IPS DF 6.9 (cell line): ENCODE measurements at regions not wholly inside any gene's neighbourhood (a gene's known extent, or its start where the extent isn't known, plus 50 kb on each side); places are given as distances from the start of the nearest gene placed in this dataset.
"Not testable (repeated sequence)": the region's sequence is repeated elsewhere in the genome, so short reads cannot be mapped to it uniquely, and the experiment has no call there.

Experiments
- DNase-seq: peaks from one replicate; pipeline ENCODE4 v3.0.0-alpha.2; 2013; ENCODE audit warnings: low read depth, low spot score
- H3K27ac ChIP-seq: one replicate; pipeline ENCODE4 v1.5.1; 2013; ENCODE audit warnings: low read length, control low read depth
- H3K27me3 ChIP-seq: 2 replicates; pipeline ENCODE4 v1.6.1; 2013; ENCODE audit warnings: mild to moderate bottlenecking, low read length; ENCODE audit not compliant: control insufficient read depth, insufficient read depth
- H3K36me3 ChIP-seq: 2 replicates; pipeline ENCODE4 v1.6.1; 2013; ENCODE audit warnings: low read length; ENCODE audit not compliant: control insufficient read depth, insufficient read depth
- H3K4me1 ChIP-seq: 2 replicates; pipeline ENCODE4 v1.6.1; 2013; ENCODE audit warnings: low read length; ENCODE audit not compliant: control insufficient read depth, insufficient read depth
- H3K4me3 ChIP-seq: 2 replicates; pipeline ENCODE4 v1.5.1; 2013; ENCODE audit warnings: mild to moderate bottlenecking, low read length
- H3K9me3 ChIP-seq: 2 replicates; pipeline ENCODE4 v1.6.1; 2013; ENCODE audit warnings: low read length, inconsistent platforms; ENCODE audit not compliant: control insufficient read depth, insufficient read depth
- WGBS: extraction: QIAGEN DNeasy Blood & Tissue Kit; methylation state at CpG from one replicate; pipeline ENCODE4 v1.1.7; 2013; ENCODE audit warnings: mixed read lengths, missing lambda C conversion rate; ENCODE audit not compliant: insufficient read length, insufficient coverage; 5-methylcytosine and 5-hydroxymethylcytosine counted together

DNA sequence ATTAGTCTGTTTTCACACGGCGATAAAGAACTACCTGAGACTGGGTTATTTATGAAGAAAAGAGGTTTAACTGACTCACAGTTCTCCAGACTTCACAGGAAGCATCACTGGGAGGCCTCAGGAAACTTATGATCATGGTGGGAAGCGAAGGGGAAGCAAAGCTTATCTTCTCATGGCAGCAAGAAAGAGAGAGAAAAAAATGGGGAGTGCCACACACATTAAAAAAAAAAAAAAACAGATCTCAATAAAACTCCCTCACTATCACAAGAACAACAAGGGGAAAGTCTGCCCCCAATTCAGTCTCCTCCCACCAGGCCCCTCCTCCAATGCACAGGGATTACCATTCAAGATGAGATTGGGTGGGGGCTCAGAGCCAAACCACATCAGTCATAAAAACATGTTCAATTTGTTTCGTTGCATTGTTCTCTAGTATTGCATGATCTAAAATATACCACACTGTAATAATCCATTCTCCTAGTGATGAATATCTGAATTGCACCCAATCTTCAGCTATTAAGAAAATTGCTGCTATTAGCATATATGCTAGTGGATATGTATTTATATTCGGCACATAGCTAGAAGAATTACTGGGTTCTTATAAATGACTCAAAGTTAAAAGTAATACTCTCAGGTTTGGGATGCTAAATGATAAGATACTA is 328.9 kb upstream of the KCND2 start:
- Histone ChIP-seq H3K36me3 (no peaks in the 10 kb centered on the region), H3K4me1 (no peaks in the 10 kb centered on the region), H3K4me3 (no peak overlapping the region), H3K27me3 (no peaks in the 10 kb centered on the region), H3K27ac (no peak overlapping the region), H3K9me3 (no peaks in the 10 kb centered on the region)
- no peak for DNase-seq
- WGBS: no CpG with 5 or more reads among the region's 5 CpGs

DNA sequence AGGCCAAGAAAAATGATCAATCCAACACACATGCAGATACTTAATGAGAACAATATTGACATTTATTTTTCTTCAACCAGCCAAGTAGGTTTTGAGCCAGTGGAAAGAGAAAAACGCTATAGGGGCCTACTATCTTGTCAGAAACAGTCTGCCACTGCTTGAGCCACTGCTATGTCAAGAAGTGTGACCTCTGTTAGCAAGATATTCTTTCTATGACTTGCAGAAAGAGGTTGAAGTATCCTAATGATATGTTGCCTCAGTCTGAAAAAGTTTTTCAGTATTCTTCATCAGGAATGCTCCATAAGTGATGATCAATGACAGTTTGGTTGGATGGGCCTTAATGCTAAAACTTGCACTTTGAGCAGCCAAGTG is 328.4 kb upstream of the KCND2 start:
- no peaks in the 10 kb centered on the region for H3K27me3 ChIP-seq
- no peak for DNase-seq
- H3K4me3 ChIP-seq: no peak overlapping the region
- no peak overlapping the region for H3K27ac ChIP-seq
- H3K36me3 ChIP-seq: no peaks in the 10 kb centered on the region
- H3K4me1 ChIP-seq: no peaks in the 10 kb centered on the region
- no CpG with 5 or more reads among the region's 1 CpG for WGBS
- H3K9me3 ChIP-seq: no peaks in the 10 kb centered on the region

DNA sequence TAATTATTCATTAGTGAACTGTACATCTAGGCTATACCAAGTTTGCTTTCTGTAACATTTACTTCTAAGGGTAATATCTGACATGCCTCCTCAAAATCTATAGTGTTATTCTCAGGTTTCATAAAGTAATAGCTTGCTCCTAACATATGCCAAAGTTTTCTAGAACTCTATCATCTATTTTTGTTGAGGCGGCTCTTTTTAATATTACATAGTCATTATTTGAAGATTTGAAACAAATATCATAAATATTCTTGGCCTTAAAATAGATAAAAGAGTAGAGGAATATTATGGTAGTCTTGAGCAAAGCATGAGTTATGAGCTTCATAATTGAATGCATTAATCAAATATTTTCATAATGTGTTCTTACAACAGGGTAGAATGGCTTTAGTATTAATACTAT is 327.2 kb upstream of the KCND2 start:
- no peaks in the 10 kb centered on the region for H3K4me1 ChIP-seq
- no CpG with 5 or more reads among the region's 1 CpG for whole genome bisulfite sequencing
- H3K27me3 ChIP-seq: no peaks in the 10 kb centered on the region
- no peaks in the 10 kb centered on the region for H3K36me3 ChIP-seq
- no peaks in the 10 kb centered on the region for H3K9me3 ChIP-seq
- no peak overlapping the region for H3K4me3 ChIP-seq
- no peak overlapping the region for H3K27ac ChIP-seq
- DNase-seq: no peak

DNA sequence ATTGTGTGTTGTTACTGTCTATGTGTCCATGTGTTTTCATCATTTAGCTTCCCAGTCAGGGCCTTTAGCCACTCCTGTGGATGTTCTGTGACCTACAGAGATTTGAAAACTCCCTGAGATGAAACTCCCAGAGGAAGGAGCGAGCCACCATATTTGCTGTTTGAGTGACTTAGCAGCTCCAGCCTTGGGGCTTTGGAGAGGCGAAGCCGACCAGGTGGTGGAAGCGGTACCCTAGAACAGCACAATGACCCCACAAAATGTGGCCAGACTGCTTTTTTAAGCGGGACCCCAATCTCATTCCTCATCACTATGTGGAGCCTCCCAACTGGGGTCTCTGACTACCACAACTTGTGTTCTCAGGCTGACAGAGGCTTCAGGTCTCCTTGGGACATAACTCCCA is 323.9 kb upstream of the KCND2 start:
- Histone ChIP-seq H3K4me3 (no peak overlapping the region), H3K27ac (no peak overlapping the region), H3K36me3 (no peaks in the 10 kb centered on the region), H3K4me1 (no peaks in the 10 kb centered on the region), H3K27me3 (no peaks in the 10 kb centered on the region), H3K9me3 (no peaks in the 10 kb centered on the region)
- DNase-seq: no peak
- no CpG with 5 or more reads among the region's 5 CpGs for WGBS

DNA sequence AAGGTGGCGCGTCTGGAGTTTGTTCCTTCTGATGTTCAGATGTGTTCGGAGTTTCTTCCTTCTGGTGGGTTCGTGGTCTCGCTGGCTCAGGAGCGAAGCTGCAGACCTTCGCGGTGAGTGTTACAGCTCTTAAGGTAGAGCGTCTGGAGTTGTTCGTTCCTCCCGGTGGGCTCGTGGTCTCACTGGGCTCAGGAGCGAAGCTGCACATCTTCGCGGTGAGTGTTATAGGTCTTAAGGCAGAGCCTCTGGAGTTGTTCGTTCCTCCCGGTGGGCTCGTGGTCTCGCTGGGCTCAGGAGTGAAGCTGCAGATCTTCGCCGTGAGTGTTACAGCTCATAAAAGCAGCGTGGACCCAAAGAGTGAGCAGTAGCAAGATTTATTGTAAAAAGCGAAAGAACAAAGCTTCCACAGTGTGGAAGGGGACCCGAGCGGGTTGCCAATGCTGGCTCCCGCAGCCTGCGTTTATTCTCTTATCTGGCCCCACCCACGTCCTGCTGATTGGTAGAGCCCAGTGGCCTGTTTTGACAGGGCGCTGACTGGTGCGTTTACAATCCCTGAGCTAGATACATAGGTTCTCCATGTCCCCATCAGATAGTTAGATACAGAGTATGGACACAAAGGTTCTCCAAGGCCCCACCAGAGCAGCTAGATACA is 322.5 kb upstream of the KCND2 start:
- not testable (repeated sequence) for H3K9me3 ChIP-seq, H3K27me3 ChIP-seq, DNase-seq, H3K4me3 ChIP-seq, H3K36me3 ChIP-seq, H3K4me1 ChIP-seq, H3K27ac ChIP-seq
- no CpG with 5 or more reads among the region's 30 CpGs for WGBS

DNA sequence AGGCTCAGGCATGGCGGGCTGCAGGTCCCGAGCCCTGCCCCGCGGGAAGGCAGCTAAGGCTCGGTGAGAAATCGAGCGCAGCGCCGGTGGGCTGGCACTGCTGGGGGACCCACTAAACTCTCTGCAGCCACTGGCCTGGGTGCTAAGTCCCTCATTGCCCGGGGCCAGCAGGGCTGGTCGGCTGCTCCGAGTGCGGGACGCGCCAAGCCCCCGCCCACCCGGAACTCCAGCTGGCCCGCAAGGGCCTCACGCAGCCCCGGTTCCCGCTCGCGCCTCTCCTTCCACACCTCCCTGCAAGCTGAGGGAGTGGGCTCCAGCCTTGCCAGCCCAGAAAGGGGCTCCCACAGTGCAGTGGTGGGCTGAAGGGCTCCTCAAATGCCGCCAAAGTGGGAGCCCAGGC is 321.4 kb upstream of the KCND2 start:
- H3K27me3 ChIP-seq, H3K36me3 ChIP-seq, DNase-seq, H3K4me1 ChIP-seq, H3K4me3 ChIP-seq, H3K9me3 ChIP-seq, H3K27ac ChIP-seq: not testable (repeated sequence)
- no CpG with 5 or more reads among the region's 24 CpGs for WGBS

DNA sequence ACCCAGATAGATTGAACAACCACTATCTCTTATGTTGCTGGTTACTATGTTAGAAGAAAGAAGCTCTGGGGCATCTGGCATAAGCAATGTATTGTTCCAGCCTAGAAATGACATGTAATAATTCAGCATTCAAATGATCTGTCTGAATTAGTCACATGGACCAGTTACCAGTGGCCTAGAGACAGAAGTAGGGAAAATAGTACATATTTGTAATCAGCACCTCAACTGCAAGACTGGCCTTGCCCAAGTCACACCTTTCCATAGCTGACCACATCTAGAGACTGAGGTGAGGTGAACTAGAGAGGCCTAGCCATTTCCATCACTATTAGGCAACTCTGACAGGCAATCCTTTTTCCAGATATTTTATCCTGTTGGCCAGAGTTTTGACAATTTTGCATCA is 315.6 kb upstream of the KCND2 start:
- no peak overlapping the region for H3K27ac ChIP-seq
- no peak for DNase-seq
- no peaks in the 10 kb centered on the region for H3K27me3 ChIP-seq
- no peaks in the 10 kb centered on the region for H3K36me3 ChIP-seq
- H3K4me3 ChIP-seq: no peak overlapping the region
- no peaks in the 10 kb centered on the region for H3K4me1 ChIP-seq
- H3K9me3 ChIP-seq: no peaks in the 10 kb centered on the region

DNA sequence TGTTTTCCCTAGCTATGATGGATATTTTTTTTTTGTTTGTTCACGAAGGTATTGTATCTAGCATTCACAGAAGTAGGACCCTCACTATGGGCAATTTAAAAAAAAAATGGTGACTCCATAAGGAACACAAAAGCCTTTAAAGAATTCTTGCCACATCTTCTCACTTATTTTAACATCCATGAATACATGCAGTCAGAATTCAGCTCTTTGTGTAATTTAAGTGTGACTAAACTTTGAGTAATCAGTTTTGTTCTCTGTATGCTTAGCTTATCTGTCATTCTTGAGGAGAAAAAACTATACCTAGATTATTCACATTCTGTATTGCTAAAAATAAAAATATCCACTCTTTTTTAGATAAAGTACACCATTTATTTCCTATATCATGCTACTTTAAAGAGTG is 313.2 kb upstream of the KCND2 start:
- DNase-seq: no peak
- no peaks in the 10 kb centered on the region for H3K9me3 ChIP-seq
- no peaks in the 10 kb centered on the region for H3K4me1 ChIP-seq
- WGBS: no CpG with 5 or more reads among the region's 1 CpG
- no peak overlapping the region for H3K4me3 ChIP-seq
- H3K27ac ChIP-seq: no peak overlapping the region
- H3K27me3 ChIP-seq: no peaks in the 10 kb centered on the region
- no peaks in the 10 kb centered on the region for H3K36me3 ChIP-seq

DNA sequence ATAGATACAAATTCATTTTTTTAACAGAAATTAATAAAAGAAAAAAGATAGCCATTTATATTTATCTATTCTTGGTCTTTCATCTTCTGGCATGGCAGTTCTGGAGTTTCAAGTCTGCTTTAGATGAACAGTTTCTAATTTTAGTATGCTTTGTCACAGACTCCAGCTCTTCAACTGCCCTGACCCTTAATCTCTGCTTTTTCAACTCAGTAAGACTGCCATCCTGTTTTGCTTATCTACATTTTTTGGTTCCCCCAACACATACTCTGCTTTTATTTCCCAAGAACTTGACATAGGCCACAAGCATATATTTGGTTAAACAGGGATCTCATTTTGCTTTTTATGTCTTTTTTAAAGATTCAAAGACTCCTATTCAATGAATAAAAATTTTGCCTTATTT is 309.3 kb upstream of the KCND2 start:
- Histone ChIP-seq H3K4me1 (no peaks in the 10 kb centered on the region), H3K27ac (no peak overlapping the region), H3K9me3 (no peaks in the 10 kb centered on the region), H3K27me3 (no peaks in the 10 kb centered on the region), H3K4me3 (no peak overlapping the region), H3K36me3 (no peaks in the 10 kb centered on the region)
- no peak for DNase-seq

DNA sequence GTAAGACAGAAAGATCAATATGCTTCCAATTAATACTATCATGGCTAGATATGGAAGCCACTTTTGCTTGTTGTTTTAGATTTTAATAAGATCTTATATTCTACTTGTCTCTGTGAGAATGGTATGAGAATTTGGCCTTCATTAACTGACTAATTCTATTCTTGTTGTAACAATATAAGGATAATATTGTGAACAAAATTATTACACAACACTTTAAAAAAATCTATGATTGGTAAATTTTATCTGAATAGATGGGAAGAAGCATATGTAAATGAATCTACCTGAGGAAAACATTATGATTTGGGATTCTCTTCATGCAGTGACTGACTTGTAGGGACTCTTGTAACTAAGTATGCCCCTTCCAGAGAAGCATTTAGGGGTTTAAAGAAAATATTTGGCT is 308.9 kb upstream of the KCND2 start:
- Histone ChIP-seq H3K27me3 (no peaks in the 10 kb centered on the region), H3K27ac (no peak overlapping the region), H3K36me3 (no peaks in the 10 kb centered on the region), H3K4me1 (no peaks in the 10 kb centered on the region), H3K4me3 (no peak overlapping the region), H3K9me3 (no peaks in the 10 kb centered on the region)
- no peak for DNase-seq

DNA sequence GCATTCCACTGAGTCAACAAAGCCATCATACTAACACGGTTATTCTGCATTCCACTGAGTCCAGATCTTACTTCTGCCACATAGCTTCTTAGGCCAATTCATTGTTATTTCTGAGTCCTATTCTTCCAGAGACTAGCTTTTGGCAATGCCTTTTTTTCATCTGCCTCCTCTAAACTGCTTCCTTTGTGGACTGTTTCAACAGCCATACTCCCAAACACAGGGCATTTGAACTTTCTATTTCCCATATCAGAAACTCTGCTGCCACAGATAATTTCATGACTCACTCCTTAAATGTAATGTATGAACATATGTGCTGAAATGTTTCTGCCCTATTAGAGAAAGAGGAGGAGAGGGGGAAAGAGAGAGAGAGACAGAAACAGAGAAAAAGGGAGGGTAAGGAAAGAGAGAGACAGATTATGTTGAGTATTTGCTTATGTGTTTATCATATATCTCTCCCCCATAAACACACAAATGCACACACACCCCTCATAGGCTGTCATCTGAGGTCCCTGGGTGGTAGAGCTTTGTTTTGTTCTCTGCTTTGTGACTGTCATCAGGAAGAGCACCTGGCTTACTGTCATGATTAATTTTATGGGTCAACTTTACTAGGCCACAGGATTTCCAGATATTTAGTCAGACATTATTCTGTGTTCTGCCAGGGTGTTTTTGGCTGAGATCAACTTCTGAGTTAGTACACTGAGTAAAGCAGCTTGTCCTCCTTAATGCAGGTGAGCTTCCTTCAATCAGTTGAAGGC is 308.0 kb upstream of the KCND2 start:
- no peak for DNase-seq
- Histone ChIP-seq H3K4me1 (no peaks in the 10 kb centered on the region), H3K27ac (no peak overlapping the region), H3K9me3 (no peaks in the 10 kb centered on the region), H3K4me3 (no peak overlapping the region), H3K36me3 (no peaks in the 10 kb centered on the region), H3K27me3 (no peaks in the 10 kb centered on the region)
- WGBS: no CpG with 5 or more reads among the region's 1 CpG
